PC-3 (cell line): ENCODE measurements at regions not wholly inside any gene's neighbourhood (a gene's known extent, or its start where the extent isn't known, plus 50 kb on each side); places are given as distances from the start of the nearest gene placed in this dataset.
A peak's percentile ranks its signal among the peaks of the same experiment; 100 is the strongest.
"Not testable (repeated sequence)": the region's sequence is repeated elsewhere in the genome, so short reads cannot be mapped to it uniquely, and the experiment has no call there.

ENCODE experiments used
- ATAC-seq: fragments of 200-7000 bp; cut with Tn5 transposase; 2 replicates; pipeline ENCODE4 v1.9.1; 2020; ENCODE audit warnings: mild to moderate bottlenecking, moderate library complexity
- BruUV-seq: library from RNA; stranded (reverse); fragments of 400-500 nt; replicated peaks from 2 replicates; lab custom pipeline; 2021; lab: Mats Ljungman, UMichigan
- CTCF ChIA-PET: fragments of 300-600 bp; sonication (Branson Sonifier 250); formaldehyde crosslinking; loops from one replicate; lab custom pipeline; 2022; ENCODE audit warnings: antibody characterized with exemption; lab: Charles Lee
- POLR2A ChIA-PET: fragments of 300-600 bp; sonication (Branson Sonifier 250); formaldehyde crosslinking; loops from one replicate; lab custom pipeline; 2022; ENCODE audit warnings: antibody characterized with exemption; ENCODE audit not compliant: unreplicated experiment; lab: Charles Lee
- DNase-seq: peaks from one replicate; pipeline ENCODE4 v3.0.0-alpha.2; 2015
- H2AFZ ChIP-seq: fragments of 300-600 bp; sonication (generic); 2 replicates; pipeline ENCODE4 v1.6.0; 2016; ENCODE audit warnings: antibody characterized with exemption, low read length
- H3F3A ChIP-seq: fragments of 300-600 bp; sonication (generic); one replicate; pipeline ENCODE4 v1.6.0; 2017; ENCODE audit warnings: antibody characterized with exemption, low read length, control low read depth, mild to moderate bottlenecking; ENCODE audit not compliant: unreplicated experiment
- H3K27ac ChIP-seq: fragments of 300-600 bp; sonication (generic); 2 replicates; pipeline ENCODE4 v1.5.1; 2016; ENCODE audit warnings: mild to moderate bottlenecking, low read length
- H3K27me3 ChIP-seq: fragments of 300-600 bp; sonication (generic); 2 replicates; pipeline ENCODE4 v1.6.1; 2016; ENCODE audit warnings: low read length, mixed read lengths
- H3K36me3 ChIP-seq: fragments of 300-600 bp; sonication (generic); 2 replicates; pipeline ENCODE4 v1.6.1; 2016; ENCODE audit warnings: low read depth, mixed run types, low read length, mixed read lengths
- H3K4me1 ChIP-seq: fragments of 300-600 bp; sonication (generic); 2 replicates; pipeline ENCODE4 v1.5.1; 2016; ENCODE audit warnings: low read length; ENCODE audit not compliant: insufficient read depth
- H3K4me2 ChIP-seq: fragments of 300-600 bp; sonication (generic); 2 replicates; pipeline ENCODE4 v1.6.0; 2016; ENCODE audit warnings: low read length
- H3K4me3 ChIP-seq: fragments of 300-600 bp; sonication (generic); 2 replicates; pipeline ENCODE4 v1.5.1; 2016; ENCODE audit warnings: mild to moderate bottlenecking, low read length, mixed read lengths
- H3K79me2 ChIP-seq: fragments of 300-600 bp; sonication (generic); 2 replicates; pipeline ENCODE4 v1.6.1; 2017; ENCODE audit warnings: low read length, mixed read lengths
- H3K9ac ChIP-seq: fragments of 300-600 bp; sonication (generic); 2 replicates; pipeline ENCODE4 v1.6.0; 2016; ENCODE audit warnings: mild to moderate bottlenecking, low read length
- H3K9me2 ChIP-seq: fragments of 300-600 bp; sonication (generic); replicated peaks from 2 replicates; pipeline ENCODE4 v1.6.1; 2016; ENCODE audit warnings: mixed run types, low read length, mixed read lengths
- H3K9me3 ChIP-seq: fragments of 300-600 bp; sonication (generic); 2 replicates; pipeline ENCODE4 v1.6.1; 2016; ENCODE audit warnings: low read length, mixed read lengths
- H4K20me1 ChIP-seq: fragments of 300-600 bp; sonication (generic); 2 replicates; pipeline ENCODE4 v1.6.1; 2016; ENCODE audit warnings: low read length, mixed read lengths
- CTCF ChIP-seq: fragments of 300-600 bp; sonication (generic); conservative IDR thresholded peaks from 2 replicates; pipeline ENCODE4 v1.5.1; 2017; ENCODE audit warnings: antibody characterized with exemption, low read depth, mild to moderate bottlenecking, low read length
- EZH2 ChIP-seq: fragments of 300-600 bp; sonication (generic); IDR thresholded peaks from one replicate; pipeline ENCODE4 v1.6.1; 2017; ENCODE audit warnings: antibody characterized with exemption, mild to moderate bottlenecking, low read length; ENCODE audit not compliant: unreplicated experiment
- EZH2phosphoT487 ChIP-seq: fragments of 300-600 bp; sonication (generic); IDR thresholded peaks from 2 replicates; pipeline ENCODE4 v1.6.1; 2018; ENCODE audit warnings: mild to moderate bottlenecking, antibody characterized with exemption, low read length, borderline replicate concordance
- intact Hi-C: fragments of 100-400 bp; cut with micrococcal nuclease; formaldehyde crosslinking; loops from 2 replicates; pipeline ENCODE4 v1.9.0; 2023

DNA sequence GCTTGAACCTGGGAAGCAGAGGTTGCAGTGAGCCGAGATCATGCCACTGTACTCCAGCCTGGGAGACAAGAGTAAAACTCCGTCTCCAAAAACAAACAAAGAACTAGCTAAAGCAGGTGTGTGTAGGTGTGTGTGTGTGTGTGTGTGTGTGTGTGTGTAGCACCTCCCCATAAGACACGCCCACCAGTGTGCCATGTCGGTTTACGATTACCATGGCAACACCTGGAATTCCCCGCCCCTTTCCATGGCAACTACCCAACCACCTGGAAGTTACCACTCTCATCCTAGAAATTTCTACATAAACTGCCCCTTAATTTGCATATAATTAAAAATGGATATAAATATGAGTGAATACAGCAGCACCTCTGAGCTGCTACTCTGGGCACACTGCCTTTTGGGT, 80.9 kb upstream of the ADGRE5 start:
- Histone ChIP-seq H2AFZ (no peak overlapping the region), H3K4me1 (no peaks in the 10 kb centered on the region), H3K36me3 (no peaks in the 10 kb centered on the region), H4K20me1 (no peaks in the 10 kb centered on the region), H3K9me3 (no peaks in the 10 kb centered on the region), H3K9me2 (no peaks in the 10 kb centered on the region), H3K4me3 (no peak overlapping the region), H3K9ac (no peak overlapping the region), H3K4me2 (no peak overlapping the region), H3F3A (no peaks in the 10 kb centered on the region), H3K79me2 (no peaks in the 10 kb centered on the region), H3K27ac (no peak overlapping the region), H3K27me3 (no peaks in the 10 kb centered on the region)
- BruUV-seq = no TSS peak
- ChIA-PET POLR2A (no interaction called here), CTCF (interaction anchor here (0.7 kb wide), 1 partner anchor 12 kb away, joined by 4 read pairs; no protein-coding TSS in a partner anchor)
- intact Hi-C loops = no loop called here
- ATAC-seq (no peak), DNase-seq (no peak)
- TF ChIP-seq EZH2phosphoT487 (no peak), EZH2 (no peak), CTCF (no peak)

DNA sequence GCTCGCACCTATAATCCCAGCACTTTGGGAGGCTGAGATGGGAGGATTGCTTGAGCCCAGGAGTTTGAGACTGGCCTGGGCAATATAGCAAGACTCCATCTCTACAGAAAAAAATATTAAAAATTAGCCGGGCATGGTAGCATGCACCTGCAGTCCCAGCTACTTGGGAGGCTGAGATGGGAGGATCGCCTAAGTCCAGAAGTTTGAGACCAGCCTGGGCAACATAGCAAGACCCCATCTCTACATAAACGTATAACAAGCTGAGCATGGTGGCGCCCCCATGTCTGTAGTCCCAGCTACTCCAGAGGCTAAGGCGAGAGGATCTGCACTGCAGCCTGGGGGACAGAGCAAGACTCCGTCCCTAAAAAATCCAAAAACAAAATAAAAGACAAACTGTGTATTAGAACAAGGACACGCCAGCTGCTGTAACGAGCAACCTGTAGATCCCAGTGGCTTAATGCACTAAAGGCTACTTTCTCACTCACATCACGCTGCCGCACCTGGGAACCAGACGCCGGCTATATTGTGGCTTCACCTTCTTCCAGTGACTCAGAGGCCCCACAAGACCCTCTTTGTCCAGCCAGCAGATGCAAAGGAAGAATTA, 81.9 kb upstream of the ADGRE5 start:
- H3F3A ChIP-seq, DNase-seq, ATAC-seq, H3K9me3 ChIP-seq, H3K36me3 ChIP-seq, intact Hi-C loops, H3K9me2 ChIP-seq, H3K27ac ChIP-seq, CTCF ChIA-PET, H3K9ac ChIP-seq, H3K4me2 ChIP-seq, H3K27me3 ChIP-seq, H2AFZ ChIP-seq, POLR2A ChIA-PET, H3K4me3 ChIP-seq, H3K4me1 ChIP-seq, BruUV-seq, H4K20me1 ChIP-seq, H3K79me2 ChIP-seq: not testable (repeated sequence)

GRCh38 chr19:14297883-14298576, 83.2 kb upstream of the ADGRE5 start:
- H4K20me1 ChIP-seq, CTCF ChIA-PET, H2AFZ ChIP-seq, DNase-seq, intact Hi-C loops, H3K4me2 ChIP-seq, H3K27me3 ChIP-seq, H3K9me3 ChIP-seq, H3K36me3 ChIP-seq, BruUV-seq, H3K9ac ChIP-seq, H3K79me2 ChIP-seq, H3K4me3 ChIP-seq, H3F3A ChIP-seq, POLR2A ChIA-PET, H3K27ac ChIP-seq, H3K4me1 ChIP-seq, H3K9me2 ChIP-seq, ATAC-seq: not testable (repeated sequence)

- CTCF ChIA-PET = not testable (repeated sequence)
- peak; percentile 45; the same call in 1 of the 2 replicates for ATAC-seq
These were observed 86.3 kb upstream of the ADGRE5 start for GRCh38 chr19:14294974-14295373.

GRCh38 chr19:14293816-14294170, 87.5 kb upstream of the ADGRE5 start:
- H2AFZ ChIP-seq, H3K79me2 ChIP-seq, BruUV-seq, H3K4me2 ChIP-seq, H3K9me2 ChIP-seq, H3K4me3 ChIP-seq, H3K27me3 ChIP-seq, intact Hi-C loops, CTCF ChIA-PET, H3K36me3 ChIP-seq, POLR2A ChIA-PET, ATAC-seq, H3K4me1 ChIP-seq, H3F3A ChIP-seq, DNase-seq, H3K9me3 ChIP-seq, H4K20me1 ChIP-seq, H3K9ac ChIP-seq, H3K27ac ChIP-seq: not testable (repeated sequence)

More at GRCh38 chr19:14294974-14295373, 86.3 kb upstream of the ADGRE5 start:
- BruUV-seq, H3F3A ChIP-seq, H3K79me2 ChIP-seq, POLR2A ChIA-PET, H3K36me3 ChIP-seq, H3K4me3 ChIP-seq, H3K9ac ChIP-seq, H4K20me1 ChIP-seq, H3K4me2 ChIP-seq, H3K4me1 ChIP-seq, H3K27ac ChIP-seq, H3K9me2 ChIP-seq, H2AFZ ChIP-seq, H3K9me3 ChIP-seq, intact Hi-C loops, H3K27me3 ChIP-seq: not testable (repeated sequence)
- DNase-seq = peak; percentile 22
